ENCODE measurements at regions not wholly inside any gene's neighbourhood (a gene's known extent, or its start where the extent isn't known, plus 50 kb on each side); places are given as distances from the start of the nearest gene placed in this dataset.

DNA sequence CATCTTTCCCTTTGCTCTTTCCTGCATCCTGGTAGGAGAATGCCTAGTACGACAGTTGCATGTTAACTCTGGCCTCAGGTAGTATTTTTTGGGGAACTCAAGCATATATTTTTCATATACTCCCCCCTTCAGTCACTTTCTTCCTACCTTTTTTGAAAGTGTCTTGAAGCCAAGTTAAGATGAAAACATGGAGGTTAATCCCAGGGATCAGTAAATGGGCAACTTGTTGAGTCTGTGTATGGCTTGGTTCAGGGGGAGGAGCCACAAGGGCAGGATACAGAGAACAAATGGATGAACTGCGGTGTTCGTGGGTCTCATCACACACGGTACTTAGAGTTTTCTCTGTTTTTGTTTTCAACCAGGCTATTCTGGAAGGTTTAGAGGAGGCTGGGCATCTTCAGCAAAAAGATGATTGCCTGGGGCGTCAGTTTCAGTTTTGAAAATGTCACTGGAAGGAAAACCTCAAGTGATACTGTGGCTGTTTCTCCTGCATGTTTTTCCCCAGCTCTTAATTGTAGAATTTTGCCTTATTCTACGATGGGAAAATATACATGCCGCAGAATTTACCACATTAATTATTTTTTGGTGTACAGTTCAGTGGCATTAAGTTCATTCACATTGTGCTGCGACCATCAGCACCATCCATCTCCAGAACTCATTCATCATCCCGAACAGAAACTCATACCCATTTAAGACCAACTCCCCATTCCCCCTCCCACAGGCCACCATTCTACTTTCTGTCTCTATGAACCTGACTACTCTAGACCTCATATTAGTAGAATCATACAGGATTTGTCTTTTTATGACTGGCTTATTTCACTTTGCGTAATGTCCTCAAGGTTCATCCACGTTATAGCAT, 71.5 kb downstream of the MAP10 start:
- Histone ChIP-seq H3K9ac (ENCODE audit: low read depth in 1 of 2, low read length in 2 of 2) (no peak overlapping the region), H3K9me3 (ENCODE audit: control insufficient read depth in 4 of 4, low read length in 3 of 4) (no peaks in the 10 kb centered on the region), H3K27ac (ENCODE audit: low read depth in 1 of 2, low read length in 2 of 2) (no peak overlapping the region), H3K4me1 (ENCODE audit: control insufficient read depth in 4 of 4, insufficient read depth in 4 of 4, low read length in 3 of 4) (no peaks in the 10 kb centered on the region), H3K27me3 (ENCODE audit: control insufficient read depth in 4 of 4, insufficient read depth in 4 of 4, low read length in 3 of 4) (no peaks in the 10 kb centered on the region), H3K36me3 (ENCODE audit: control insufficient read depth in 4 of 4, insufficient read depth in 3 of 4, low read depth in 1 of 4, low read length in 3 of 4) (no peaks in the 10 kb centered on the region), H3K4me3 (ENCODE audit: low read depth in 1 of 3, low read length in 3 of 3) (no peak overlapping the region)
- WGBS, result 88% methylated on average over 11 of the region's 11 CpGs
- no peak for DNase-seq (ENCODE audit: low spot score)
- TF ChIP-seq RXRA (IDR thresholded peaks at IDR 0.05), result no peak
- no peak for TF ChIP-seq GABPA (IDR thresholded peaks at IDR 0.05 in 1 of 2, conservative IDR thresholded peaks at IDR 0.05 in 1 of 2)
- no peak for TF ChIP-seq JUND (IDR thresholded peaks at IDR 0.05)
- TF ChIP-seq, protein P1, sequence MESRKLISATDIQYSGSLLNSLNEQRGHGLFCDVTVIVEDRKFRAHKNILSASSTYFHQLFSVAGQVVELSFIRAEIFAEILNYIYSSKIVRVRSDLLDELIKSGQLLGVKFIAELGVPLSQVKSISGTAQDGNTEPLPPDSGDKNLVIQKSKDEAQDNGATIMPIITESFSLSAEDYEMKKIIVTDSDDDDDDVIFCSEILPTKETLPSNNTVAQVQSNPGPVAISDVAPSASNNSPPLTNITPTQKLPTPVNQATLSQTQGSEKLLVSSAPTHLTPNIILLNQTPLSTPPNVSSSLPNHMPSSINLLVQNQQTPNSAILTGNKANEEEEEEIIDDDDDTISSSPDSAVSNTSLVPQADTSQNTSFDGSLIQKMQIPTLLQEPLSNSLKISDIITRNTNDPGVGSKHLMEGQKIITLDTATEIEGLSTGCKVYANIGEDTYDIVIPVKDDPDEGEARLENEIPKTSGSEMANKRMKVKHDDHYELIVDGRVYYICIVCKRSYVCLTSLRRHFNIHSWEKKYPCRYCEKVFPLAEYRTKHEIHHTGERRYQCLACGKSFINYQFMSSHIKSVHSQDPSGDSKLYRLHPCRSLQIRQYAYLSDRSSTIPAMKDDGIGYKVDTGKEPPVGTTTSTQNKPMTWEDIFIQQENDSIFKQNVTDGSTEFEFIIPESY (IDR thresholded peaks at IDR 0.05), result no peak
- TF ChIP-seq, protein P2, sequence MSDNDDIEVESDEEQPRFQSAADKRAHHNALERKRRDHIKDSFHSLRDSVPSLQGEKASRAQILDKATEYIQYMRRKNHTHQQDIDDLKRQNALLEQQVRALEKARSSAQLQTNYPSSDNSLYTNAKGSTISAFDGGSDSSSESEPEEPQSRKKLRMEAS (IDR thresholded peaks at IDR 0.05), result no peak
- TF ChIP-seq FOXA2 (IDR thresholded peaks at IDR 0.05), result no peak
- TF ChIP-seq EGR1 (IDR thresholded peaks at IDR 0.05; ENCODE audit: low read depth in 2 of 2), result no peak
- no peak for TF ChIP-seq HNF4G (IDR thresholded peaks at IDR 0.05)
- TF ChIP-seq SP1 (IDR thresholded peaks at IDR 0.05), result no peak
- TF ChIP-seq FOXA1 (IDR thresholded peaks at IDR 0.05), result no peak
- TF ChIP-seq YY1 (IDR thresholded peaks at IDR 0.05), result no peak
- TF ChIP-seq RAD21 (IDR thresholded peaks at IDR 0.05), result no peak
- TF ChIP-seq, protein P3, sequence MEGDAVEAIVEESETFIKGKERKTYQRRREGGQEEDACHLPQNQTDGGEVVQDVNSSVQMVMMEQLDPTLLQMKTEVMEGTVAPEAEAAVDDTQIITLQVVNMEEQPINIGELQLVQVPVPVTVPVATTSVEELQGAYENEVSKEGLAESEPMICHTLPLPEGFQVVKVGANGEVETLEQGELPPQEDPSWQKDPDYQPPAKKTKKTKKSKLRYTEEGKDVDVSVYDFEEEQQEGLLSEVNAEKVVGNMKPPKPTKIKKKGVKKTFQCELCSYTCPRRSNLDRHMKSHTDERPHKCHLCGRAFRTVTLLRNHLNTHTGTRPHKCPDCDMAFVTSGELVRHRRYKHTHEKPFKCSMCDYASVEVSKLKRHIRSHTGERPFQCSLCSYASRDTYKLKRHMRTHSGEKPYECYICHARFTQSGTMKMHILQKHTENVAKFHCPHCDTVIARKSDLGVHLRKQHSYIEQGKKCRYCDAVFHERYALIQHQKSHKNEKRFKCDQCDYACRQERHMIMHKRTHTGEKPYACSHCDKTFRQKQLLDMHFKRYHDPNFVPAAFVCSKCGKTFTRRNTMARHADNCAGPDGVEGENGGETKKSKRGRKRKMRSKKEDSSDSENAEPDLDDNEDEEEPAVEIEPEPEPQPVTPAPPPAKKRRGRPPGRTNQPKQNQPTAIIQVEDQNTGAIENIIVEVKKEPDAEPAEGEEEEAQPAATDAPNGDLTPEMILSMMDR (IDR thresholded peaks at IDR 0.05; ENCODE audit: low read depth, low read length, missing input control), result no peak

DNA sequence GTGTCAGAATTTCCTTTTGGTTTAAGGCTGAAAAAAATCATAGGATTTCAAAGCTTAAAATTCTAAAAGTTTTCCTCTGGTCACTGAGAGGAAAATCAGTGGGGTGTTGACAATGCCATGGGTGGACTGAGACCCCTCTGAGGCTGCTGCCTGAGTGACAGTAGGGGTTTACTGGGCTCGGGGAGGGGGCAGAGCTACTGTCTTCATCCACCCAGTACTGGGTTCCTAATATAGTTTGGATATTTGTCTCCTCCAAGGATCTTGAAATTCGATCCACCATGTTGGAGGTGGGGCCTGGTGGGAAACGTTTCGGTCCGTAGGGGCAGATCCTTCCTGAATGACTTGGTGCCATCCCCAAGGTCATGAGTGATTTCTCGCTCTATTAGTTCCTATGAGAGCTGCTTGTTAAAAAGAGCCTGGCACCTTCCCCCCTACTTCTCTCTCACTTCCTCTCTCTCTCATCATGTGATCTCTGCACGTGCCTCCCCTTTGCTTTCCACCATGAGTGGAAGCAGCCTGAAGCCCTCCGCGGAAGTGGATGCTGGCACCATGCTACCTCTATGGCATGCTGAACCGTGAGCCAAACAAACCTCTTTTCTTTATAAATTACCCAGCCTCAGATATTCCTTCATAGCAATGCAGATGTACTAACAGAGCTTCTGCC, 72.3 kb downstream of the MAP10 start:
- H3K4me1 ChIP-seq (ENCODE audit: control insufficient read depth in 4 of 4, insufficient read depth in 4 of 4, low read length in 3 of 4), result no peaks in the 10 kb centered on the region
- no peaks in the 10 kb centered on the region for H3K36me3 ChIP-seq (ENCODE audit: control insufficient read depth in 4 of 4, insufficient read depth in 3 of 4, low read depth in 1 of 4, low read length in 3 of 4)
- TF ChIP-seq, protein P1 (IDR thresholded peaks at IDR 0.05), result no peak
- TF ChIP-seq, protein P3 (IDR thresholded peaks at IDR 0.05; ENCODE audit: low read depth, low read length, missing input control), result no peak
- TF ChIP-seq JUND (IDR thresholded peaks at IDR 0.05) (no peak), RXRA (IDR thresholded peaks at IDR 0.05) (no peak), EGR1 (IDR thresholded peaks at IDR 0.05; ENCODE audit: low read depth in 2 of 2) (no peak), FOXA1 (IDR thresholded peaks at IDR 0.05) (no peak), FOXA2 (IDR thresholded peaks at IDR 0.05) (no peak), NR2F2 (IDR thresholded peaks at IDR 0.05) (no peak), HNF4A (conservative IDR thresholded peaks at IDR 0.05) (no peak), SP1 (IDR thresholded peaks at IDR 0.05) (no peak), HNF4G (IDR thresholded peaks at IDR 0.05) (no peak), TAF1 (conservative IDR thresholded peaks at IDR 0.05) (no peak), YY1 (IDR thresholded peaks at IDR 0.05) (no peak)
- no peak overlapping the region for H3K4me3 ChIP-seq (ENCODE audit: low read depth in 1 of 3, low read length in 3 of 3)
- no peak overlapping the region for H3K9ac ChIP-seq (ENCODE audit: low read depth in 1 of 2, low read length in 2 of 2)
- no peaks in the 10 kb centered on the region for H3K27me3 ChIP-seq (ENCODE audit: control insufficient read depth in 4 of 4, insufficient read depth in 4 of 4, low read length in 3 of 4)
- no peak overlapping the region for H3K27ac ChIP-seq (ENCODE audit: low read depth in 1 of 2, low read length in 2 of 2)
- no peak for DNase-seq (ENCODE audit: low spot score)
- H3K9me3 ChIP-seq (ENCODE audit: control insufficient read depth in 4 of 4, low read length in 3 of 4), result no peaks in the 10 kb centered on the region
- 78% methylated on average over 10 of the region's 10 CpGs for WGBS
